MV-4-11 (cell line): ENCODE measurements at regions not wholly inside any gene's neighbourhood (a gene's known extent, or its start where the extent isn't known, plus 50 kb on each side); places are given as distances from the start of the nearest gene placed in this dataset.
"Not testable (repeated sequence)": the region's sequence is repeated elsewhere in the genome, so short reads cannot be mapped to it uniquely, and the experiment has no call there.

Experiments used
- DNase-seq: peaks from one replicate; lab custom pipeline; 2025; lab: John Stamatoyannopoulos, UW

GRCh38 chr1:106249810-106250209 is 806.7 kb upstream of the PRMT6 start:
- DNase-seq, result no peak

DNA sequence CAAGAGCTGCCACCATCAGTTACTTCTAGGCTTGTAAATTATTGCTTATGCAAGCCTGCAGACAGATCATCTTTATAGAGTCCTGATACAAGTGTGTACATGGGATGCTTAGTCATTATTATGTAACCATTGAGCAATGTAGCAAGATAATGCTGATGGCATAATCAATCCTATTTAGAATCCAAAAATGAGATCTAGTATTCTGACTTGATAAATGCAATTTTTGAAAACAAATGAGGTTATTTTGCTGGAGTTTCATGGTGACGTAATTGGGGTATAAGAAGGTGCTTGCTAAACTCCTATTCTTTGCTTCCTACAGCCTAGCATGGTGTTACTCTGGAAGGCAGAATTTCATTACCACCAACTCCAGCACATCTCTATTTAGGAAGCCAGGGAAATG is 801.7 kb upstream of the PRMT6 start:
- no peak for DNase-seq

- no peak for DNase-seq
These were observed 789.7 kb upstream of the PRMT6 start for GRCh38 chr1:106266786-106267185.

- DNase-seq, result no peak
These were observed 788.4 kb upstream of the PRMT6 start for GRCh38 chr1:106268070-106268469.

DNA sequence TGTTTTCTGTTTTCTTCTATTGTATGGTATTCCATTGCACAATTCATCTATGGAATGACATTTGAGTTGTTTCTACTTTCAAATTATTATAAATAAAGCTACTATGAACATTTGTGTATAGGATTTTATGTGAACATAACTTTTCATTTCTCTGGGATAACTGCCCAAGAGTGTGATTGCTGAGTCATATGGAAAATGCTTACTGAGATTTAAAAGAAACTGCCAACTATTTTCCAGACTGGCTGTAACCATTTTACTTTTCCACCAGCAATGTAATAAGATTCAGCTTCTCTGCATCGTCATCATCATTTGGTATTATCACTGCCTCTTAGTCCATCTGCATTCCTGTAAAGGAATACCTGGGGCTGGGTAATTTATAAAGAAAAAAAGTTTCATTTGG is 779.6 kb upstream of the PRMT6 start:
- no peak for DNase-seq

DNA sequence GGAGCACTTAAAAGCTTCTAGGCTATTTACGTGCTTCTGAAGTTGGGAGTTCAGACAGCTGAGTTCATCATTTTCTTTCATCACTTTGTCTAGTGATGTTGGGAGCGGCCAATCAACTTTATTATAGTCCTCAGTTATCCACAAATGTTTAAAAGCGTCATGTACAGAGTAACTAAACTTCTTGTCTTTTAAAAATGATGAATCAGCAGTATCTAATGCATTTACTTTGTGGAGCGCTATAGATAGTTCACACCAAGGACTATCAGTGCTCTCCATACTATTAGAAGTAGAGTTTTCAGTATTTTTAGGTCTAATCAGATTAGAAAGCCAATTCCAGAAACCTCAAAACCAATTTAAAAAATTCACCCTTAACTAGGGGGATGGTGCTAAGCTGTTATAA is 778.7 kb upstream of the PRMT6 start:
- no peak for DNase-seq

DNA sequence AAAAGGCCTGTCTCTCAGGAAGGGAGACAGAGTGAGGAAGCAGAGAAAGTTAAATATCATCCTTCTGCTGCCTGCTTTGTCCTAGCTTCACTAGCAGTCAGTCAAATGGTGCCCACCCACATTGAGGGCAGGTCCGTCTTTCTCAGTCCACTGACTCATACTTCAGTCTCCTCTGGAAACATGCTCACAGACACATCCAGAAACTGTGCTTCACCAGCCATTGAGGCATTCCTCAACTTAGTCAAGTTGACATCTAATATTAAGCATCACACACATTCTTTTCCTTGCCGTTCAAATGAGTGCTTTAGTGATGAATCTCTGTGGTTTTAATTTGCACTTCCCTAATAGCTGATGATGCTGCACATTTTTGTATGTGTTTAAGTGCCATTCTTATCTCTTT is 777.8 kb upstream of the PRMT6 start:
- no peak for DNase-seq

- DNase-seq, result no peak
These were observed 767.1 kb upstream of the PRMT6 start for GRCh38 chr1:106289265-106289928.

- no peak for DNase-seq
These were observed 765.5 kb upstream of the PRMT6 start for GRCh38 chr1:106290805-106291501.

DNA sequence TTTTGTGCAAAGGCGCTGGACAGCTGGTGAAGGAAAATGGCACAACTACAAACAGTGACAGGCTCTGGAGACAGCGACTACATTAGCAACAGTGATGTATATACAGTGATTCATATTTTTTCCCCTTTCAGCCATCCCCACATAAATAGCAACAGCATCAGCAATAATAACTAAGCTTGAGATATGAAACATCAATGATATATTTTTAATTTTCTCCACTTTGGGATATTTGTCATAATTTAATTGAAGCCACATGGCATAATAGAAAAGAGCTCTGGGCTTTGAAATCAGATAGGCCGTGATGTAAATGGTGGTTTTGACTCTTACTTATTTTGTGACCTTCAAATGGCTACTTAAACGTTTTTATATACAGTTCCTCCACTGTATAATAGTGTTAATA is 764.3 kb upstream of the PRMT6 start:
- DNase-seq, result no peak

DNA sequence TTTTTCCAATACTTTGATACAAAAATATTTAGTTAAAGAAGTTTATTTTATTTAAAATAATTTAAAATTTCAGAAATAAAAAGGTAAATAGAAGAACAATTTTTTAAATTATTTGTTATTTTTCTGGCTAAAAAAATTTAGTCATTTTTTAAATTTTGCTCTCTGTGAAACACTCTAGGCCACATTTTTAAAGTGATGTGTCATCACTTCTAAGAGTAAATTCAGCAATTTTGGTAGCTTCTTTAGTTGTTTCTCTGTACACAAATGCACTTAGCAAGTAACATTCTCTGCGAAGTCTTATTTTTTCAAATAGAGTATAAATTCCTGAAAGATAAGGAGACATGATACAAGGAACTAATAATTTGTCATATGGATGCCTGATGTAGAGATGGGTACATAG is 760.0 kb upstream of the PRMT6 start:
- no peak for DNase-seq

DNA sequence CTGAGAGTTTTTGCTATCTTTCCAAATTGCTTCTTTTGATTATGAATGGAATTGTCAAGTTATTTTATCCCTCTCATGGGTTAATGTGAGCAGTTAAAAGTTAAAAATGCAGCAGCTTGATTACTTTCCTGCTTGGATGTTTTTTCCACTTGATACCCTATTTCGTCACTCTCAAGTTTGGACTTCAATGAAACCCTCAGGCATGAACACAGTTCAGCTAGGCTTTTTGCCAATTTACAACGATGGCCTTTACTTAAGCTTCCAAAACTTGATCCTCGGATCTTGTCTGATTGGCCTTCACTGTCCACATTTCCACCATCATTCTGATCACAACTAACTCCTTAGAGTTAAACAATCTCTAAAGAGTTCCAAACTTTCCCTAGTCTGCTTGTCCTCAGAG is 752.4 kb upstream of the PRMT6 start:
- DNase-seq, result no peak

DNA sequence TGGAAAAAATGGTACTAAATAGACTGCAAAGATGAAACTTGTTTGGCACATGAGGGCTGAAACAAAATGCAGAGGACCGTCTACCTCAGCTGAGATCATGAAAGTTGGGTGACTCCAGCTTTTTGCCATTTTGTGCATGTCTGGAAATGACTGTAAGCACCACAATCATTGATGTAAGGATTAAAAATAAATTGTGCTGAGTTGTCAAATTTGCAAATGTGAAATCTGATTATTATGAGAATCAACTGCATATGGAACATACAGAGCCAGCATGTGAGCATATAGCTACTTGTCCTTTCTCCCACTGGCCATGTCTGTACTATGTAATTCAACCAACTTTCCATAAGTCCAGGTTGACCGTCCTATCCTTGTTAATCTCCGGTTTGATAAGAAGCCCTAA is 736.9 kb upstream of the PRMT6 start:
- DNase-seq, result no peak

- DNase-seq, result no peak
These were observed 730.9 kb upstream of the PRMT6 start for GRCh38 chr1:106325600-106325999.

DNA sequence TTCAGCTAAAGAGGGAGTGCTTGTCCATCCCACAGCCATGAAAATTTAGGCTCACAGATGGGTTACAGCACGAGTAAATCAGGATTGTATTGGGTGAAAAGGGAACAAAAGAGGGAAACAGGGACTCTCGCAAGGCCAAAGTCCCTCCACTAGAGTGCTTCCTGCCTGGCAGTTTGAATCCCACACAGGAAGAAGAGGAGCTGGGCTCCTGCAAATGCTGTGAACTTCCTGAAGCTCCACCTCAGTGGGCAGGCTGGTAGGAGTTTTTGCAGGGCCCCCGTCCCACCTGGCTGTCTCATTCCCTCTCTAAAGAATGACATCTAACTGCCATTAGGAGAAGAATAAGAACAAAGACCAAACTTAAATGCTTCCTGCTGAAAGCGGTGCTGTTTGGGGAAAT is 712.0 kb upstream of the PRMT6 start:
- DNase-seq, result no peak

GRCh38 chr1:106360252-106360651 is 696.2 kb upstream of the PRMT6 start:
- DNase-seq, result no peak

- DNase-seq, result no peak
These were observed 689.7 kb upstream of the PRMT6 start for GRCh38 chr1:106366627-106367319.

GRCh38 chr1:106378261-106378660 is 678.2 kb upstream of the PRMT6 start:
- no peak for DNase-seq

- no peak for DNase-seq
These were observed 675.7 kb upstream of the PRMT6 start for GRCh38 chr1:106380772-106381171.

- not testable (repeated sequence) for DNase-seq
These were observed 667.3 kb upstream of the PRMT6 start for GRCh38 chr1:106389160-106389559.

GRCh38 chr1:106393046-106393445 is 663.4 kb upstream of the PRMT6 start:
- DNase-seq, result no peak

DNA sequence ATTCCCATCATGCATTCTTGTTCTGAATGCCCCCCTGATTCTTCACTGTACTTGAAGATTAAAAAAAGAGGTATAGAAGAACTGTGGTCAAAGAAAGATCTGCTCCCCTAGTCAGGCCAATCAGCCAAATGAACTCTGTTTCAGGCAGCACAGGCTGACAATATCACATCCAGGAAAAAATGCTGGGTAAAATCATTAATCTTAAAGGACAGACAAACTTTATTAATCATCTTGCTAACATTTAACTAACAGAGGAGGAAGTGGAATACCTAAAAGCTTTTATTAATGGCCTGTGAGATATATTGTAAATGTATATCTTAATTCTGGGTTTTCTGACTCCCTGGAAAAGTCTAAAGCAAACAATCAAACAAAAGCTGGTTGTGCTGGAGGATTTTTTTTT is 660.5 kb upstream of the PRMT6 start:
- no peak for DNase-seq

DNA sequence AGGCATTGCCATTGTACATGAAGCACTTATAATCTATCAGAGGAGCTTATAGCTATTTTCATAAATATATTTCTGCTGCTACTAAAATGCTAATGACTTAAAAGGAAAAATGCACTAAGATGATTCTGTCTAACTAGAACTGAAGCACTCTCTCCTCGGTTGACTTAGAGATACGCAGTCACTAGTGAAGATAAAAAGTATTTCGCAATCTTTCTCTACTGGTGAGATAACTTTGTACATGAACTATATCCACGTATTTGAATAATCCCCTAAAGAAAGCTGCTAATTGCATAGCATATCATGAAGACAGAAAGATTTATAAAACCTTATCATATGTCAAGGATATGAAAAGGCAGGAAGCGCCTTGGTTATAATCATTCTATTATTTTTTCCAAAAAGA is 658.1 kb upstream of the PRMT6 start:
- DNase-seq, result no peak
